NCI-H1105 (cell line): ENCODE measurements at regions not wholly inside any gene's neighbourhood (a gene's known extent, or its start where the extent isn't known, plus 50 kb on each side); places are given as distances from the start of the nearest gene placed in this dataset.
"Not testable (repeated sequence)": the region's sequence is repeated elsewhere in the genome, so short reads cannot be mapped to it uniquely, and the experiment has no call there.

ENCODE experiments used
- DNase-seq: peaks from one replicate; lab custom pipeline; 2025; lab: John Stamatoyannopoulos, UW

DNA sequence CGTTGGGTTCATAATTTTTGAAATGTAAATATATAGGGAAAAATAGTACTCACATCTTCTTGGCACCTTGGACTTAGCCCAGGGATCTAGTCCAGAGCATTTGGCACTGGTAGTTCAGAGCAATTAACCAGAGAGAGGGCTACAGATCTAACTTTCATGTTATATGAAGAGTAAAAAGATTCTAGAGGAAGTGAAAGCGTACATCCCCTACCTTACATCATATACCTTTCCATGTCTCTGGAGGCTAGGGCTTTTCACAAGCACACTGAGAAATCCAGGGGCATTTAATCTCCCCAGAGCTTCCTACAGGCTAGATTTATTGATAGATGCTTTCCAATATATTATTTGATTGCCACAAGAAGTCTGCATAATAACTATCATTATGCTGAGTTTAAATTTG is 687.5 kb upstream of the FBXO33 start:
- DNase-seq: no peak

DNA sequence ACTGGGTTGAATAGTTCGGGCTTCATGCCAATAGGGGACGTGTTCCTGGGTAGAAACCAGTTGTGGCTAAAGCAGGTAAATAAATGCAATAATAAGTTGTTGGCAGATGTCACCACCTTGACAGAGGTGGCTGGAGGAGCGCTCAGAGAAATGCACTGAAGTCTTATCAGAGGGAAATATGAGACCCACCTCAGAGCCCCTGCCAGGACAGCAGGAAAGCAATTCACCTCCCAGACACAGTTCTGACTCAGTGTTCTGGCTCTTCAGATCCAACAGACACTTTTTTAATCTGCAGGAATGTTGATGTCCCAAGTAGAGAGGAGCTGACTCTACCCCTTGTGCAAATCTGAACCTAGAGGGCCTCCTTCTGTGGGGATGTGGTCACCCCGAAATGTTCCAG is 687.1 kb upstream of the FBXO33 start:
- no peak for DNase-seq

DNA sequence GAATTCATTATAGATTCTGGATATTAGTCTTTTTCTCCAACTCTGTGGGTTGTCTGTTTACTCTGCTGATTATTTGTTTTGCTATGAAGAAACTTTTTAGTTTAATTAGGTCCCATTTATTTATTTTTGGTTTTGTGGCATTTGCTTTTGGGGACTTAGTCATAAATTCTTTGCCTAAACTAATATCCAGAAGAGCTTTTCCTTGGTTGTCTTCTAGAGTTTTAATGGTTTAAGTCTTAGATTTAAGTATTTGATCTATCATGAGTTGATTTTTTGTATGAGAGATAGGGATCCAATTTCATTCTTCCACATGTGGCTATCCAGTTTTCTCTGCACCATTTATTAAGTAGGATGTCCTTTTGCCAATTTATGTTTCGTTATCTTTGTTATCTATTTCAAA is 683.4 kb upstream of the FBXO33 start:
- no peak for DNase-seq

DNA sequence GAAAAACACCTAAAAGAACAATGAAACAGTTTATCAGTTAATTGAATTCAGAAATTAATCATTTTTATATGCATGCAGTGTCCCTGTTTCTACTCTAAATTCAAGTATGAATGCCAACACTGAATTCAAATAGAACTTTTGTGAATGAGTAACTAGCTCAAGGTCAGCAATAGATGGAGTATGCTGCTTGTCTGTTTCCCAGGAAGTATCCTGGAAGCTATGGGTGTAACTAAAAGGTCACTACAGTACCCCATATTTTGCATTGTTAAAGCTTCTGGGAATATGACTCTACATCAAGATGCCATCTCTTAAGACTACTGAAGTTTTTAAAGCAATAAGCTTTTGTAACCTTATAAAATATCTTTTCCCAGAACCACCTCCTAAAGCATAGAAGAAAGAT is 681.4 kb upstream of the FBXO33 start:
- DNase-seq: no peak

DNA sequence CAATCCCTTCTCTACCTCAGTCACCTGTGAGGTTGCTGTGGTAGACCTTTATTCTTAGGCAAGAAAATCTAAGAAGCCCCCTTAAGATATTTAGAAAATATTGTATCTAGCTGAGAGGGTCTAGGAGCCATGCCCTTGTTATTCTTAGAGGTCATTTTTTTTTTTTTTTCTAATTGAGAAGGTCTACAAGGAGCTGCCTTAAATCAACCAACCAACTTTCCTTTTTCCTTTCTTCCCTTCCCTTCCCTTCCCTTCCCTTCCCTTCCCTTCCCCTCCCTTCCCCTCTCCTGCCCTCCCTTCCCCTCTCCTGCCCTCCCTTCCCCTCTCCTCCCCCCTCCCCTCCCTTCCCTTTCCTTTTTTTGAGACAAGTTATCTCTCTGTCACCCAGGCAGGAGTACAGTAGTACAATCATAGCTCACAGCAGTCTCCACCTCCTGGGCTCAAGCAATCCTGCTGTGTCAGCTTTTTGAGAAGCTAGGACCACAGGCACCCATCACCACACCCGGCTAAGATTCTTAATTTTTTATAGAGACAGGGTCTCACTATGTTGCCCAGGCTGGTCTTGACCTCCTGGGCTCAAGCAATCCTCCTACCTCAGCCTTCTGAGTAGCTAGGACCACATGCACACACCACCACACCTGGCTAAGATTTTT is 668.4 kb upstream of the FBXO33 start:
- no peak for DNase-seq

DNA sequence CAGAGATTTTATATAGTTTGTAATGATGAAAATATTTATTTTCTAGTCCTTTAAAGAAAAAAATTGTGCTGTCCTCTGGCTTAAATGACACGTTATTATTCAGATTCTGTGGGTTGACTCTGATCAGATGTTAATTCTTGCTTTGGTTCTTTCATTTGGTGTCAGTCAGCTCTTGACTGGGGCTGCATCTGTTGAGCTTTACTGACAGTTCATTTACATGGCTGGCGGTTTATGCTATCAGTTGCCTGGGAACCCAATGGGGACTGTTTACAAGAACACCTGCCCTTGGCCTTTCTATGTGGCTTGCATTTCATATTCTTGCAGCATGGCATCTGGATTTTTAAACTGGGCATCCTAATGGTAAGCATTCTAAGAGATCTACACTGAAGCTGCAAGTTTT is 667.1 kb upstream of the FBXO33 start:
- DNase-seq: no peak

DNA sequence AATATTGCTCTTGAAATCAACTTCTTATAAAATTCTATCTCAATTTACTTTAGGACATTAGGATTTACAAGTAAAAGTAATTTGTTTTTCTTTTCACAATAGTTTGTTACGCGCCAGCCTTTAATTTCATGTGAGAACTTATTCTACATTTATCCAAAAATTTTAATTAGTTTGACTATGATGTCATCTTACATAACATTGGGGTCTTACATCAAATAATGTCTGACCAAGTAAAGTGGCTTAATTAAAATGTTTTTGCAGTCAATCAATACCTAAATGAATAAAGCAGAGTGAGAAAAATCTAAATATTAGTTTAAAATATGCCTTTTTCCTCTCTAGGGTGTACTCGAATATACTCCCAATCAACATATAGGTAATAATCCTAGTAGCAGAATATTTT is 666.2 kb upstream of the FBXO33 start:
- no peak for DNase-seq

DNA sequence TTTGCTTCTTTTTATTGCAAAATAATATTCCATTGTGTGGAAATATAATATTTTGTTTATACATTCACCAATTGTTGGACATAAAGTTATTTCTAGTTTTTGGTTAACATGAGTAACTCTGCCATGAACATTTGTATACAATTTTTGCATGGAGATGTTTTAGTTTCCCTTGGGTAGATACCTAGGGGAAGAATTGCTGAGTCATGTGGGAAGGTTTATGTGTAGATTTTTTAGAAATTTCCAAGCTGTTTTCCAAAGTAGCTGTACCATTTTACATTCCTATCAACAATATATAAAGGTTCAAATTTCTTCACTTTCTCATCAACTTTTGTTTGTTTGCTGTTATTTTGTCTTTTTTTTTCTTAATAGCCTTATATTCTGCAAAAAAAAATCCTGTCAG is 664.7 kb upstream of the FBXO33 start:
- no peak for DNase-seq

DNA sequence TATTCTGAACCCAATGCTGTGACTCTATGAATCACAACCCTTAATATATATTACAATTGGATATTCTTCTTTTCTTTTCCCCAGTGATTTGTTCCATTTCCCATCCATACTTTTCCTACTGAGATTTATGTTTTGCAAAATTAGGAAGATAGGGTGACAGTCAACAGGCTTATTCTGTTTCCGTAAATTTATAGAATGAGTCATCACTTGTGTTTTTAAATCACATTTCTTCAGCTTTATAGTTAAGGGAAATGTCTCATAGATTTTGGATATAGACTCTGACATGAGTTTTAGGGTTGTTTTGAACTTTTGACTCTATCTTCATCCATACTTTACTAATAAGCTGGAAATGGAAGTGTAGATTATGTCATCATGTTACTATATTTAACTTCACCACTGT is 661.6 kb upstream of the FBXO33 start:
- DNase-seq: no peak

DNA sequence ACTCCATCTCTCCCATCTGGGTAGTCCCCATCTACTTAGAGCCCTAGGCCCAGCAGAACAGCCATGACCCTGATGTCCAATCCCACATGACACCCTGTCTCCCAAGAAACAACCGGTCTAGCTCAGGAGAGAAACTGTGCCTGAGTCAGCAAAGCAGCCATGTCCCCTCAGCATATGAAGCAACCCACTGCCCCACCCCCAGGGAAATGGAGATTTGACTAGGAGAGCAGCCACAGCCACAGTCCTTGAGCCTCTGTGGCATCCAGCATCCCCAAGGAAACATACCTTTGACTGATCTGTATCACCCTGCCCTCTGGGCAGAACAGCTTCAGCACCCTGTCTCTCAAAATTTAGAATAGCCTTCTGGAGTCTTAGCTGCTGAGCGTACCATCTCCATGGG is 641.9 kb upstream of the FBXO33 start:
- DNase-seq: no peak

DNA sequence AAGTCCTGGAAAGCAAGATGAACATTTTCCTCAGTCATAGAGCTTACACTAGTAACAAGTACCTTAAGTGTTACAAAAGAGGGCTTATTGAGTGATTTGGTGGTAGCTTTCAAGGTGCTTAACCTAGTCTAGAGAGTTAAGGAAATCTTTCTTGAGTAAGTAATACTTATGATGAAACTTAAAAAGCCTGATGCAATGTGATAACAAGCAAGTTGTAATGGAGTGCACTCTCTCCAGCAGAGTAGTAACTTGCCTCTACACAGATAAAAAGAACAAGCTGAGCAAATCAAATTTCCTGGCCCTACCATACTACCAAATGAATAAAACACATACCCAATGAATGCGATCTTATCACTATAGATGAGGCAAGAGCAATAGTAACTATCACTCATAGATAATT is 639.9 kb upstream of the FBXO33 start:
- no peak for DNase-seq

DNA sequence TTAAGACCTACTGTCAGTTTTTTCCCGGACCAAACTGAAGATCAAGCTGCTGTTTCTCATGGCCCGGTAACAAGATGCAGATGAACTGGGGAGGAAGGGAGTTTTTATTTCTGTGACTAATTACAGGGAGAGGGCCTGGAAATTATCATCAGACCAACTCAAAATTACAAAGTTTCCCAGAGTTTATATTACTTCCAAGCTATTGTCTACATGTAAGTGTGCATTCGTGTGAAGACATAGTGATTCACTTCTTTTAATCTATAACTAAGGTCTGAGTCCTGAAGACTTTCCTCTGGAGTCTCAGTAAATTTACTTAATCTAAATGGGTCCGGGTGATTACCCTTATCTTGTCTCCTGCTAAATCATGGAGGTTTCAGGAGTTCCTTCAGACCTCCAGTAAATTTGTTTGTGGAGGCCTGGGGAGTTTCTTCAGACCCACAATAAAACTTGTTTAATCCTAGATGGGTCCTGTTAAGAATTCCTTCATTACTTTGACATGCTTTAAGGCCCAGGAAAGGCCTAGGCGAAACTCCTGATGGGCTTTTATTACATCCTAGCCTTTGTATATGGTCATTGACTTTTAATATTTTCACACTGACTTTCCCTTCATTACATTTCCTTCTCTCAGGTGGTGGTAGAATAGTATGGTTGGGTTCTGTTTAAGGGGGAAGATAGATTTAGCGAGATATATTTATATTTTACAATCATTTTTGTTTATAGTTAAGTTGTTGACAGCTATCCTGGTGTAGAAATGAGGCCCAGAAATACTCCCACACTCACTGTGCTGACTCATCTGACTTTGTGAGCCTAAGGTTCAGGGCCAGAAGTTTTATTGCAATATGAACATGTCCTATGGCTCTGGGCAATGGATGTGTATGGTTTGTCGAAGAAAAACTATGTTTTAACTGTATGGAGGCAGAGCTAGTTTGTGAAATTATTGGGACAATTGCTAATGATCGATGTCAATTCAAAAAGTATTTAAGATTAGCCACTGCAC is 627.0 kb upstream of the FBXO33 start:
- no peak for DNase-seq

DNA sequence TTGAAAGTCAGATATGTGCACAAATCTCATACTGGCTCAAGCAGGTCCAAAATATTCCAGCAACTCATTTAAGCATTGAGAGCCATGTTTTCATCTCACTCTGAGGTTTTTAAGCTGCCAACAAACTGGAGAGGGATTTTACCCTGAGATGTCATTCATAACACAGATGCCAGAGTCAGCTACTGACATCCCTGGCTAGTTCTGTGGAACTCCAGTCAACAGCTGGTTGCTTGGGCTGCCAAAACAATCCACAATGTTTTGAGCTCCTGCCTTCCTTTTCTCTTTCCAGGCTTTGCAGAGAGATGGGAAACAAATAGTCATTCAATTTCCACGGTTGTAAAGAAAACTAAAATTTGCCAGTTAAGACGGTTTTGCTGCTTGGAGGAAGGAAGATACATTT is 621.2 kb upstream of the FBXO33 start:
- no peak for DNase-seq

DNA sequence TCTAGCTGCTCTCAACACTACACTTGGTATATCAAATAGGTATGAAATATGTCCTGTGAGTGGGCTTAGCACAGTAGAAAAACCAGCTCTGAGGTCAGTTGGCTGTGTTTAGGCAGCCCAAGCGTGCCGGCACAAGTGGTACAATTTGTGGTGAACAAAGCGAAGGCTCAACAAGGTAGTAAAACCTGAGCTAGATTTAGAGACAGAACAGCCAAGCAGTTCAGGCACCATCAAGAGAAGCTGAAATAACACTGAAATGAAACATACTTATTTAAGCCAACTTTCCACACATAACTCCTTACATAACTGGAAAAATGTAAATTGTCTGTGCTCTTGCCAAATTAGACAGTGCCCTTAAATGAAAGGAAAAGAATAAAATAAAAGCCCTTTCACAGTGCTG is 596.8 kb upstream of the FBXO33 start:
- no peak for DNase-seq

DNA sequence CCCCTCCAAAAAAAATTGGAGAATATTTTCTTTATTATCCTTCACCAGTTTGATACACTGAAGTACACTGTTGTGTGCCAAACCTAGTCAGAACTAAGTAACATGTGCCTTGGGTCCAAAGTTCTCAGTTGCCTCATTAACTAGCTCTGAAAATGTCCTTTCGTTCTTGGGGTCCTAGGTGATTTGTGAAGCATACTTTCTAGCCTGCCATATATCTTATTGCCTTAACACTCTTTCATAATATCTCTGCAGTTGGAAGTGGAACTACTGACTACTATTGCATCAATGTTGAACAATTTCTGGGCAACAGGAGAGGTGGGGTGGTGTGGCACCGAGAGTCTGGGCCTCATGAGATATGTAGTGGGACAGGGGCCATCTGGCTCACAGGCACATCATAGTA is 592.9 kb upstream of the FBXO33 start:
- DNase-seq: no peak

DNA sequence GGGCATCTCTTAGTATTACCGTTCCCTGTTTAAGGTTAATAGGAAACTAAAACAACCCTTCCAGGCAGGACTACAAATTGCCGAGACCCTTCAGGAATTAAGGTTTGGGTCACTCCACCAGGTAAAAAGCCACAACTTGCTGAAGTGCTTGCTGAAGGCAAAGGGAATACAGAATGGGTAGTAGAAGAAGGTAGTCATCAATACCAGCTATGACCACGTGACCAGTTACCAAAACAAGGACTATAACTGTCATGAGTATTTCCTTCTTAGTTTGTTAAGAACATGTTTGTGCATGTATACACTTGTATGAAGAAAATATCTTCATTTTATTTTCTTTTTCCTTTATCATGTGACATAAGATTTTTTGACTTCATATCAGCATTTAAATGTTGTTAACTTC is 578.7 kb upstream of the FBXO33 start:
- DNase-seq: no peak

DNA sequence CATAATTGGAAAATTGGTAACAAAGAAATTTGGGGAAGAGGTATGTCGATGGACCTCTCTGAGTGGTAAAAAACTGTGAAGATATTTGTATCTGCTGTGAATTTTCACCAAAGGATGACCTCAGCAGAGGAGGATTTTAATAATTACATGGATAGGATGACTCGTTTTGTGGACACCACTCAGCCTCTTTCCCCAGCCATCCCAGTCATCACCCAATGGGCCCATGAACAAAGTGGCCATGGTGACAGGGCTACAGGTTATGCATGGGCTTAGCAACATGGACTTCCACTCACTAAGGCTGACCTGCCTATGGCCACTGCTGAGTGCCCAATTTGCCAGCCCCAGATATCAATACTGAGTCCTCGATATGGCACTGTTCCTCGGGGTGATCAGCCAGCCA is 577.5 kb upstream of the FBXO33 start:
- DNase-seq: no peak

DNA sequence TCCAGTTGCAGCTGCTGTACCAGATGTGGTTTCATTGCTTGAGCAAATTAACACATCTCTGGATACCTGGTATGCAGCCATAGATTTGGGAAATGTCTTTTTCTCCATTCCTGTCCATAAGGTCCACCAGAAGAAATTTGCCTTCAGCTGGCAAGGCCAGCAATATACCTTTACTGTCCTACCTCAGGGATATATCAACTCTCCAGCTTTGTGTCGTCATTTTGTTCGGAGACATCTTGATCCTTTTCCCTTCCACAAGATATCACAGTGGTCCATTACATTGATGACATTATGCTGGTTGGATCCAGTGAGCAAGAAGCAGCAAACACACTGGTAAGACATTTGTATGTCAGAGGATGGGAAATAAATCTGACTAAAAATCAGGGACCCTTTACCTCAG is 576.1 kb upstream of the FBXO33 start:
- not testable (repeated sequence) for DNase-seq

DNA sequence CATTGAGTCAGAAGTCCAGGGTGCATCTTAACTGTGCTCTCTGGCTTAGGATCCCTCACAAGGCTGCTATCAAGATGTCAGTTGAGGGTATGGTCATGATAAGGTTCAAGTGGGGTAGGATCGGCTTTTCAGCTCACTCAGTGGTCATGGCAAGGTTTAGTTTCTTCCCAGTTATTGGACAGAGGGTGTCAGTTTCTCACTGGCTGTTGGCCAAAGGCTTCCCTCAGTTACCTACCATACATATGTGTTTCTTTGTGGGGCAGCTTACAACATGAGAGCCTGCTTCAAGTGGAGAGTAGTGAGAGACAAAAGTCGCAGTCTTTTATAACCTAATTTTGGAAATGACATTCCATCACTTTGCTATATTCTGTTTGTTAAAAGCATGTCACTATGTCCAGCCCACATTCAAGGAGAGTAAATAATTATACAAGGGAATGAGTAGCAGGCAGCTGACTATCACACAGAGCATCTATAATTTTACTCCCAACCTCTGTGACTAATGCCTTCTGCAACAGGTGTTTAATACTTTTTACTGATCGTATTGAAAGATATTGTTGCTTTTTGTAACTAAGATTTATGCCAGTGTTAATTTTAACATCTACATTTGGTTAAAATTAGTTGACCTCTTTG is 572.8 kb upstream of the FBXO33 start:
- no peak for DNase-seq

DNA sequence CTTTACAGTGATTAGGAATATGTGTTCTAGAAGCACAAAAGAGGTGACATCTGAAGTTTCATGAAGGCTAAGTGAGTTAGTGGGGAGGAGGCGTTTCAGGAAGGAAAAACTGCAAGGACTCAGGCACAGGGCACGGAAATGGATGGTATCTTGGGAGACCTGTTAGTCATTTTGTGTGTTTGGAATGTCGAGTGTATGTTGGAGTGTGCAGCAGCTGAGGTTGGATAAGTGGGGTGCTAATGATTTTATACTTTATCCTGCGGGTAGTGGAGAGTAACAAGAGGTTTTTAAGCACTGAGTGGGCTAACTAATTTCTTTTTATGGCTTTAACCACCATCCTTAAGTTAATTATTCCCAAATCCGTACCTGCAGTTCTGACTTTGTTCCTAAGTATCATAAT is 571.5 kb upstream of the FBXO33 start:
- peak; percentile 67 for DNase-seq

DNA sequence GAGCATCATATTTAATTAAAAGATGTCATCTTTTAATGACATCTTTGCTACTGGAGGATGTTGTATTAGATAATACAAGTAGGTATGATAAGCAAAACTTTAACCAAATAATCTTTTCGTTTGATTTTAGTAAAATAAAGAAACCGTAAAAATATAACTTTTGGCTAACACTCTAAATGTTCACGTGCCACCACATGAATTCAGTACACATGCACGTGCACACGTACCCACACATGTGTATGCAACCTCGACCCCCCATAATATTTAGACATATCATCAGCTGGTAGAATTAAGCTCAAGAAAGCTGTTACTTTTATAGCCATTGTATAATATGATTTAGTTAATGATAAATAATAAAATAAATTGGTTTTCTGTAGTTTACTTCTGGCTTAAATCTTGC is 566.6 kb upstream of the FBXO33 start:
- no peak for DNase-seq

DNA sequence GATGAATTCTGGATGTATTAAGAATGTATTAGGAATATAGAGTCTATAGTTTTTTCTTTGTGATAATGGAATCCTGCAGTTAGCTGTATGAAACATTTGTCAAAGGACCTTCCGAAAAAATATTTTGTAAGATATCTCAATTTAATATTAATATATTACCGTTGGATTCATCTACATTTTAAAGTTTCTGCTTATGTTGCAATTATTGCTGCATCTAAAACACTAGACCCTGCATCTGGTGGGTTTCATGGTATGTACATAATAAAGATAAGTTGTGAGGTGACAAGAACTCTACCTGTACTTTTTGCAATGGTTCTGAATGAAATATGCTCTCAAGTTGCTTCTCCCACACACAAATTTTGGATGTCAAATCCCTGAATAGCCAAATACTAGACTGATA is 565.9 kb upstream of the FBXO33 start:
- no peak for DNase-seq

DNA sequence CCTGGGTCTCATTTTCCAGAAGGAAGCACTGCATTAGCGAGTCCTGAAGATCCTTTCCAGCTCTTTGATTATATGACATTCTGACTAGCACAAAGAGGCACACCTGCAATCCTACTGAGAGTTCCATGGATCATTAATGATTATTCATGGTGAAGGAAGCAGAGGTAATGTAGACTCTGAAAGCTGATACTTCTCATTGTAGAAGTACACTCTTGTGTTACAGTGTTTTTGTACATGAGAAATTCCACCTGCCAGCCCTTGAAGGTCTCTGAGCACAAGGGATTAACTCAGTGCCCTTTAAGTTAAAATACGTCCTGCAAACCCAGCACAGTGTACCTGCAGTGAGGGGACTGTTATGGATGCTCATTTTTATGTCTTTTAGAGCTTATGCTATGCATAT is 558.8 kb upstream of the FBXO33 start:
- DNase-seq: peak; percentile 73
